ENCODE measurements at regions not wholly inside any gene's neighbourhood (a gene's known extent, or its start where the extent isn't known, plus 50 kb on each side); places are given as distances from the start of the nearest gene placed in this dataset.

DNA sequence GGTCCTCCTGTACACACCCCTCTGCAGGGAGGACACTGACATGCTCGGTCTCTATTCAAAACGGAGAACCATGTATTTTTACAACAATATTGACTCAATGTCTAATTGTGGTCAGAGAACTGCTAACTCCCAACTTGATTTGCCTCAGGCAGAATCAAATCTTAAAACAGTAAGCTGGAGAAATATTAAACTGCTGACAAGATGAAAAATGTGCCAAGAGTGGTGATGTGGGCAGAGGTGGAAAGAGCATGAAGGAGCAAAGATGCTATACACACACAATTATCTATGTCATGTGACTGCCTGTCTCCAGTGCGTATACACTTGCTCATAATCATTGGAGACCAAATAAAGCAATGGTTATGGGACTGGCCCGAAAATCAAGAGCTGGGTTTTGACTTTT lies 556.1 kb upstream of the ZNF608 start:
- no peak overlapping the region for H3K4me3 ChIP-seq (ENCODE audit: low read depth, low read length)
- in situ Hi-C loops (cut with HindIII; ENCODE audit: low sequenced_read_pairs): no loop called here
- TF ChIP-seq, protein P1, sequence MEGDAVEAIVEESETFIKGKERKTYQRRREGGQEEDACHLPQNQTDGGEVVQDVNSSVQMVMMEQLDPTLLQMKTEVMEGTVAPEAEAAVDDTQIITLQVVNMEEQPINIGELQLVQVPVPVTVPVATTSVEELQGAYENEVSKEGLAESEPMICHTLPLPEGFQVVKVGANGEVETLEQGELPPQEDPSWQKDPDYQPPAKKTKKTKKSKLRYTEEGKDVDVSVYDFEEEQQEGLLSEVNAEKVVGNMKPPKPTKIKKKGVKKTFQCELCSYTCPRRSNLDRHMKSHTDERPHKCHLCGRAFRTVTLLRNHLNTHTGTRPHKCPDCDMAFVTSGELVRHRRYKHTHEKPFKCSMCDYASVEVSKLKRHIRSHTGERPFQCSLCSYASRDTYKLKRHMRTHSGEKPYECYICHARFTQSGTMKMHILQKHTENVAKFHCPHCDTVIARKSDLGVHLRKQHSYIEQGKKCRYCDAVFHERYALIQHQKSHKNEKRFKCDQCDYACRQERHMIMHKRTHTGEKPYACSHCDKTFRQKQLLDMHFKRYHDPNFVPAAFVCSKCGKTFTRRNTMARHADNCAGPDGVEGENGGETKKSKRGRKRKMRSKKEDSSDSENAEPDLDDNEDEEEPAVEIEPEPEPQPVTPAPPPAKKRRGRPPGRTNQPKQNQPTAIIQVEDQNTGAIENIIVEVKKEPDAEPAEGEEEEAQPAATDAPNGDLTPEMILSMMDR (IDR thresholded peaks at IDR 0.05; ENCODE audit: low read depth, low read length, missing control alignments): no peak
- no peak for DNase-seq (ENCODE audit: low read depth)

DNA sequence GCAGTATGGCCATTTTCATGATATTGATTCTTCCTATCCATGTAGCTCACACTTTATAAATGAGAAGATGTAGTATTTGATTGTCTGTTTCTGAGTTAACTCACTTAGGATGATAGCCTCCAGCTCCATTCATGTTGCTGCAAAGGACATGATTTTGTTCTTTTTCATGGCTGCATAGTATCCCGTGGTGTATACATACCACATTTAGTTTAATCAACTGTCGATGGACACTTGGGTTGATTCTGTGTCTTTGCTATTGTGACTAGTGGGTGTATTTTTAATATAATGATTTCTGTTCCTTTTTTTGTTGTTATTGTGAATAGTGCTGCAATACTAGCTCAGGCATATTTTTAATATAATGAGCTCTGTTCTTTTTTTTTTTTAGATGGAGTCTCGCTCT lies 560.3 kb upstream of the ZNF608 start:
- H3K4me3 ChIP-seq (ENCODE audit: low read depth, low read length): no peak overlapping the region
- DNase-seq (ENCODE audit: low read depth): no peak
- TF ChIP-seq, protein P1 (IDR thresholded peaks at IDR 0.05; ENCODE audit: low read depth, low read length, missing control alignments): no peak
- in situ Hi-C loops (cut with HindIII; ENCODE audit: low sequenced_read_pairs): no loop called here

DNA sequence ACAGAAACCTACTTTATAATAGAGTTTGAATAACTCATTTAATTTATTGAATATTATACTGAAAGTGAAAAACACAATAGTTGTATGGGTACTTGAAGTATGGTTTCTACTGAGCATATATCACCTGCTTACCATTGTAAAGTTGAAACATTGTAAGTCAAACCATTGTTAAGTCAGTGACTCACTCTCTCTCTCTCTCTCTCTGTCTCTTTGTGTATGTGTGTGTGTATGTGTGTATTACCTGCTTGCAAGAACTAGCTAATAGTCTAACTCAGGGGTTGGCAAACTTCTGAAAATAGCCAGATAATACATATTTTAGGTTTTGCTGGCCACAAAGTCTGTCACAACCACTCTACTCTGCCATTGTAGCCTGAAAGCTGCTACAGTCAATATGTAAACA lies 564.3 kb upstream of the ZNF608 start:
- no peak for DNase-seq (ENCODE audit: low read depth)
- TF ChIP-seq, protein P1 (IDR thresholded peaks at IDR 0.05; ENCODE audit: low read depth, low read length, missing control alignments): no peak
- H3K4me3 ChIP-seq (ENCODE audit: low read depth, low read length): no peak overlapping the region
- in situ Hi-C loops (cut with HindIII; ENCODE audit: low sequenced_read_pairs): no loop called here

DNA sequence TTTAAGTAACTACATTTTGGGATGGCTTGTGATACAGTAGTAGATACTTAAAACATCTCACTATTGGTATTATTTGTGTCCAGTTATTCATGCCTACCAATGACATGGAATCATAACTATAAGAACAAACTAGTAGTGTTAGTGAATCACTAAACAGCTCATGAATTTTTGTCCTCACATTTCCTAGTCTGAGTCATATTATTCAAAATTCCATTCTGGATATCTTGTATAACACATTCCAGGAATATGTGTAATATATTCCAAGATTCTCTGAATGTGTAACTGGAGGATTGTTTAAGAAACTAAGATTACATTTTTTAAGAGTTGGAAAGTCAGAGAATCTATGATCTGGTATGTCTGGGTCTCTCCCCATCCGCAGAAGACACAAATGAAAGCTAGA lies 565.3 kb upstream of the ZNF608 start:
- TF ChIP-seq, protein P1 (IDR thresholded peaks at IDR 0.05; ENCODE audit: low read depth, low read length, missing control alignments): no peak
- in situ Hi-C loops (cut with HindIII; ENCODE audit: low sequenced_read_pairs): no loop called here
- peak; percentile 67 for DNase-seq (ENCODE audit: low read depth)
- no peak overlapping the region for H3K4me3 ChIP-seq (ENCODE audit: low read depth, low read length)

DNA sequence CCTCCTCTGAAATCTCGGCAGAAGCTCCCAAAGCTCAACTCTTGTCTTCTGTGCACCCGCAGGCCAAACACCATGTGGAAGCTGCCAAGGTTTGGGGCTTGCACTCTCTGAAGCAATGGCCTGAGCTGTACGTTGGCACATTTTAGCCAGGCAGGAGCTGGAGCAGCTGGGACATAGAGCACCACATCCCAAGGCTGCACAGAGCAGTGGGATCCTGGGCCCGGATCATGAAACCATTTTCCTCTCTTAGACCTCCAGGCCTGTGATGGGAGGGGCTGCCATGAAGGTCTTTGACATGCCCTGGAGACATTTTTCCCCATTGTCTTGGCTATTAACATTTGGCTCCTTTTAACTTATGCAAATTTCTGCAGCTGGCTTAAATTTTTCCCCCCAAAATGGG lies 567.1 kb upstream of the ZNF608 start:
- no peak overlapping the region for H3K4me3 ChIP-seq (ENCODE audit: low read depth, low read length)
- TF ChIP-seq, protein P1 (IDR thresholded peaks at IDR 0.05; ENCODE audit: low read depth, low read length, missing control alignments): no peak
- in situ Hi-C loops (cut with HindIII; ENCODE audit: low sequenced_read_pairs): no loop called here
- DNase-seq (ENCODE audit: low read depth): no peak

DNA sequence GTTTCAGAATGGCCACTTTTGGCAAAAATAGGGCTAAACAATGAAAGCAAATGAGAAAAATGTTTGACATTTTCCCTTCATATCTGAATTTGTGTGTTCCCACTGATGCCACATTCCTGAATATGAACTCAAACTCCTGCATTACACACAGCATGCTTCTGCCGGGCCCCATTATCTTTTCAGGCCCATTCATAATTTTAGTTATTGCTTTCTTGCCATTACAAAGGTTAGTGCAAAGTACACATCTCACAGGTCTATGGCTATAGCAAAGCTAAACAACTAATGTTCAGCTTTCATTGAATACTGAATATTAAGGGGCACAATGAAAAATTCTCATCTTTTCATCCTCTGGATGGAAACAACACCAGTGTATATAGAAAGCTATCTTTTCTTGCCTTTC lies 568.9 kb upstream of the ZNF608 start:
- H3K4me3 ChIP-seq (ENCODE audit: low read depth, low read length): no peak overlapping the region
- DNase-seq (ENCODE audit: low read depth): no peak
- TF ChIP-seq, protein P1 (IDR thresholded peaks at IDR 0.05; ENCODE audit: low read depth, low read length, missing control alignments): no peak
- in situ Hi-C loops (cut with HindIII; ENCODE audit: low sequenced_read_pairs): no loop called here

DNA sequence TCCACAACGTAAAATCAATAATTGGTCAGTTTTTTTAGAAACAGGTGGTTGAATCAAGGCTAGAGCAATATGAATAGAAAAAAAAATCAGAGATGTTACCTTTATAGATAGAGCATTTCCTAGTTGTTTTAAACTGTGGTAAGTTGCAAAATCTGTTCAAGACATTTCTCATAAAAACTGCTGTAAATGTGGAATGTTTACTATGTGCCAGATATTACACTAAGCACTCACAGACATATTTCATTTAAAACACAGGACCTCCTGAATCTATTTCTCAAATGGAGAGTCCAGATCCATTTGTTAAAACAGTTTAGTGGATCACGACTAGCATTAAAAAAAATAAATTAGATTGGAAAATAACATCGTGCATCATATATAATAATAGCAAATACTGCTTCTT lies 570.0 kb upstream of the ZNF608 start:
- TF ChIP-seq, protein P1 (IDR thresholded peaks at IDR 0.05; ENCODE audit: low read depth, low read length, missing control alignments): no peak
- in situ Hi-C loops (cut with HindIII; ENCODE audit: low sequenced_read_pairs): no loop called here
- no peak overlapping the region for H3K4me3 ChIP-seq (ENCODE audit: low read depth, low read length)
- no peak for DNase-seq (ENCODE audit: low read depth)
